ENCODE measurements at regions not wholly inside any gene's neighbourhood (a gene's known extent, or its start where the extent isn't known, plus 50 kb on each side); places are given as distances from the start of the nearest gene placed in this dataset.

- no peaks in the 10 kb centered on the region for H3K9me3 ChIP-seq (ENCODE audit: low read depth, low read length, poor library complexity, severe bottlenecking)
- H3K27me3 ChIP-seq (replicated peaks; ENCODE audit: insufficient read depth, low read depth, low read length, poor library complexity): peaks cover 19% of the 10 kb centered on the region
- no TSS peak for BruUV-seq (replicated peaks)
- CTCF ChIA-PET: no interaction called here
- no peak overlapping the region for H3K4me3 ChIP-seq (ENCODE audit: low read depth, low read length, poor library complexity, severe bottlenecking)
- H3K4me1 ChIP-seq (ENCODE audit: insufficient read depth, low read length, poor library complexity, severe bottlenecking): no peaks in the 10 kb centered on the region
- intact Hi-C loops (cut with micrococcal nuclease; ENCODE audit: unreplicated experiment): no loop called here
- no peak overlapping the region for H3K27ac ChIP-seq (ENCODE audit: low read depth, low read length, poor library complexity, severe bottlenecking)
- TF ChIP-seq CTCF (conservative IDR thresholded peaks at IDR 0.05; ENCODE audit: low read depth, low read length) (no peak), EZH2 (IDR thresholded peaks at IDR 0.05; ENCODE audit: borderline replicate concordance, low read depth, low read length, poor library complexity, severe bottlenecking) (no peak)
- POLR2A ChIA-PET (ENCODE audit: low non-redundant PET): no interaction called here
- H3K36me3 ChIP-seq (ENCODE audit: insufficient read depth, low read length, poor library complexity, severe bottlenecking): no peaks in the 10 kb centered on the region
- no peak for DNase-seq (ENCODE audit: low spot score)
These were observed 818.6 kb upstream of the RAB6C start for GRCh38 chr2:129160879-129161278.

- Histone ChIP-seq H3K36me3 (ENCODE audit: insufficient read depth, low read length, poor library complexity, severe bottlenecking) (no peaks in the 10 kb centered on the region), H3K27ac (ENCODE audit: low read depth, low read length, poor library complexity, severe bottlenecking) (no peak overlapping the region), H3K9me3 (ENCODE audit: low read depth, low read length, poor library complexity, severe bottlenecking) (no peaks in the 10 kb centered on the region), H3K4me1 (ENCODE audit: insufficient read depth, low read length, poor library complexity, severe bottlenecking) (no peaks in the 10 kb centered on the region), H3K27me3 (replicated peaks; ENCODE audit: insufficient read depth, low read depth, low read length, poor library complexity) (peaks cover 15% of the 10 kb centered on the region), H3K4me3 (ENCODE audit: low read depth, low read length, poor library complexity, severe bottlenecking) (no peak overlapping the region)
- POLR2A ChIA-PET (ENCODE audit: low non-redundant PET): no interaction called here
- CTCF ChIA-PET: no interaction called here
- BruUV-seq (replicated peaks): no TSS peak
- TF ChIP-seq EZH2 (IDR thresholded peaks at IDR 0.05; ENCODE audit: borderline replicate concordance, low read depth, low read length, poor library complexity, severe bottlenecking) (no peak), CTCF (conservative IDR thresholded peaks at IDR 0.05; ENCODE audit: low read depth, low read length) (no peak)
- intact Hi-C loops (cut with micrococcal nuclease; ENCODE audit: unreplicated experiment): no loop called here
- no peak for DNase-seq (ENCODE audit: low spot score)
These were observed 815.1 kb upstream of the RAB6C start for GRCh38 chr2:129164220-129164949.

- Histone ChIP-seq H3K27me3 (replicated peaks; ENCODE audit: insufficient read depth, low read depth, low read length, poor library complexity) (peaks cover 15% of the 10 kb centered on the region), H3K4me3 (ENCODE audit: low read depth, low read length, poor library complexity, severe bottlenecking) (no peak overlapping the region), H3K9me3 (ENCODE audit: low read depth, low read length, poor library complexity, severe bottlenecking) (no peaks in the 10 kb centered on the region), H3K27ac (ENCODE audit: low read depth, low read length, poor library complexity, severe bottlenecking) (no peak overlapping the region), H3K4me1 (ENCODE audit: insufficient read depth, low read length, poor library complexity, severe bottlenecking) (no peaks in the 10 kb centered on the region), H3K36me3 (ENCODE audit: insufficient read depth, low read length, poor library complexity, severe bottlenecking) (no peaks in the 10 kb centered on the region)
- CTCF ChIA-PET: no interaction called here
- DNase-seq (ENCODE audit: low spot score): no peak
- intact Hi-C loops (cut with micrococcal nuclease; ENCODE audit: unreplicated experiment): no loop called here
- BruUV-seq (replicated peaks): no TSS peak
- TF ChIP-seq CTCF (conservative IDR thresholded peaks at IDR 0.05; ENCODE audit: low read depth, low read length) (no peak), EZH2 (IDR thresholded peaks at IDR 0.05; ENCODE audit: borderline replicate concordance, low read depth, low read length, poor library complexity, severe bottlenecking) (no peak)
- POLR2A ChIA-PET (ENCODE audit: low non-redundant PET): no interaction called here
These were observed 814.5 kb upstream of the RAB6C start for GRCh38 chr2:129165006-129165405.

Data from A673 (cell line).